IMR-90 (cell line): ENCODE measurements at regions not wholly inside any gene's neighbourhood (a gene's known extent, or its start where the extent isn't known, plus 50 kb on each side); places are given as distances from the start of the nearest gene placed in this dataset.

Experiments
- CEBPB ChIP-seq: IDR thresholded peaks from 2 replicates; pipeline ENCODE4 v1.6.1; 2012; ENCODE audit warnings: low read depth, low read length, improper control_type of control experiment
- CHD1 ChIP-seq: IDR thresholded peaks from 2 replicates; pipeline ENCODE4 v1.6.1; 2012; ENCODE audit warnings: low read depth, low read length, improper control_type of control experiment
- CTCF ChIP-seq: conservative IDR thresholded peaks from 2 replicates; pipeline ENCODE4 v1.5.1; 2012; ENCODE audit warnings: mild to moderate bottlenecking, low read depth, low read length, improper control_type of control experiment
- ELK1 ChIP-seq: fragments of 150-350 bp; IDR thresholded peaks from 2 replicates; pipeline ENCODE4 v1.6.1; 2016; ENCODE audit warnings: low read depth, mild to moderate bottlenecking, low read length, moderate library complexity, borderline replicate concordance
- FOS ChIP-seq: fragments of 150-350 bp; IDR thresholded peaks from 2 replicates; pipeline ENCODE4 v1.6.1; 2016; ENCODE audit warnings: low read depth, low read length
- MAFK ChIP-seq: IDR thresholded peaks from 2 replicates; pipeline ENCODE4 v1.6.1; 2012; ENCODE audit warnings: low read depth, low read length, improper control_type of control experiment
- NFE2L2 ChIP-seq: fragments of 150-350 bp; IDR thresholded peaks from 2 replicates; pipeline ENCODE4 v1.6.1; 2016; ENCODE audit warnings: low read depth, mild to moderate bottlenecking, low read length
- POLR2A ChIP-seq: IDR thresholded peaks from 2 replicates; pipeline ENCODE4 v1.6.1; 2012; ENCODE audit warnings: mild to moderate bottlenecking, low read depth, low read length
- RAD21 ChIP-seq: IDR thresholded peaks from 2 replicates; pipeline ENCODE4 v1.6.1; 2012; ENCODE audit warnings: low read length, improper control_type of control experiment
- RCOR1 ChIP-seq: IDR thresholded peaks from 2 replicates; pipeline ENCODE4 v1.6.1; 2012; ENCODE audit warnings: mild to moderate bottlenecking, low read length, improper control_type of control experiment; ENCODE audit not compliant: insufficient replicate concordance
- SMC3 ChIP-seq: fragments of 150-350 bp; IDR thresholded peaks from 2 replicates; pipeline ENCODE4 v1.6.1; 2016; ENCODE audit warnings: low read depth, mild to moderate bottlenecking, antibody characterized with exemption, low read length, moderate library complexity
- USF2 ChIP-seq: fragments of 150-350 bp; IDR thresholded peaks from 2 replicates; pipeline ENCODE4 v1.6.1; 2017; ENCODE audit warnings: mild to moderate bottlenecking, antibody characterized with exemption, low read length, low read depth

GRCh38 chr1:229079016-229079595, 191.8 kb upstream of the RAB4A start:
- no peak for TF ChIP-seq CTCF
- TF ChIP-seq CEBPB = no peak
- no peak for TF ChIP-seq POLR2A
- no peak for TF ChIP-seq CHD1
- TF ChIP-seq USF2 = no peak
- TF ChIP-seq RAD21 = no peak
- TF ChIP-seq FOS = no peak
- no peak for TF ChIP-seq RCOR1
- no peak for TF ChIP-seq ELK1
- TF ChIP-seq NFE2L2 = no peak
- TF ChIP-seq SMC3 = no peak
- no peak for TF ChIP-seq MAFK
